GM21360 (cell line): ENCODE measurements at regions not wholly inside any gene's neighbourhood (a gene's known extent, or its start where the extent isn't known, plus 50 kb on each side); places are given as distances from the start of the nearest gene placed in this dataset.

Experiments
- ATAC-seq: cut with Tn5 transposase; IDR thresholded peaks from one replicate; pipeline ENCODE4 v1.9.1; 2021; ENCODE audit warnings: mild to moderate bottlenecking, moderate library complexity; ENCODE audit not compliant: unreplicated experiment

DNA sequence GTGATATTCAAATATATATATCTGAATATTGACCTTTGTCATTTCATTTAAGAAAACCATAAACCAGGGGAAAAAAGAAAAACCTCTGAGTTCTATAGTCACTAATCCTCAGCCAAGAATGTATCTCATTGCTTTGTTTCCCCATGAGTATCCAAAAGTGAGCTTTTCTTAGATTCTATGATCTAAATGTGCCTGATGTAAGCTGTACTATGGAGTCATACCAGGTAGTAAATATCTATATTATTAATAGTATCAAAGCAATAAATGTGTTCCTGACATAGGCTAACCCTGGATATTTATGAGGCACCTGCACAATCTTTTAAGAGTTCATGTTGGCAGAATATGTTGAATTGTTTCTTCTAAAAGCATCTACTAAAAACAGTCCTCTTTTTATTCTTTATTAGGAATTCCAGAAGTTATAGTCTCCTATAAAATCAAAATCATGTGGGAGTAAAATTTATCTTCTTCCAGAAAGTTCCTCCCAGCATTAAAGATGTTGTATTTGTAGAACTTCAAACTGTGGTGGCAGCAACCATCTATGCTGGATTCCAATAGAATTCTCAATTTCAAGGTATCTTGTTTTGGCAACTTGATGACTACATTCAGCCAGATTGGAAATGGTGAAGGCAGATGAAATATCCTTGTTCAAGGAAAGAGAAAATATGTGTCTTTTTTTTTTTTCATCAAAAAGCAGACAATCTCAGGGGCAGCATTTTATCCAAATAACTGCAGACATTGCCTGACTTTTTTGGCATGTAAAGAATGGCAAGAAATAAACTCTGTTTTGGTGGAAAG, 139.7 kb upstream of the RASSF8 start:
- ATAC-seq, result no peak

DNA sequence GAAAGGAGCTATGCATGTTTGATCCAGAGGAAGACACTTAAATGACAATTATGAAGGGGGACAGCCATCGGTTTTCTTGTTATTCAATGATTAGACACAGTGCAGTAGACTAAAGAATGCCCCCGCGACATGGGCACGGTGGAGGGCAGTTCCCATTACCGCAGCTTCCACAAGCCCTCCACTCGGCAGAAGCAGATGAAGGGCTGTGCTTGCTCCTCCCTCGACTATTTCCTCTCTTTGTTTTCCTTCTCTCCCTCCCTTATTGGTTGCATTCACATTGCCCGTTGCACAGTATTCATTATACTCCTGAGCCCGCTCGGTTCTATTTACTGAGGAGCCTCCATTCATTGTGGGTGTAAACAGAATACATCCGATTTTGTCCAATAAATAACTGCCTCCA, 138.8 kb upstream of the RASSF8 start:
- no peak for ATAC-seq

DNA sequence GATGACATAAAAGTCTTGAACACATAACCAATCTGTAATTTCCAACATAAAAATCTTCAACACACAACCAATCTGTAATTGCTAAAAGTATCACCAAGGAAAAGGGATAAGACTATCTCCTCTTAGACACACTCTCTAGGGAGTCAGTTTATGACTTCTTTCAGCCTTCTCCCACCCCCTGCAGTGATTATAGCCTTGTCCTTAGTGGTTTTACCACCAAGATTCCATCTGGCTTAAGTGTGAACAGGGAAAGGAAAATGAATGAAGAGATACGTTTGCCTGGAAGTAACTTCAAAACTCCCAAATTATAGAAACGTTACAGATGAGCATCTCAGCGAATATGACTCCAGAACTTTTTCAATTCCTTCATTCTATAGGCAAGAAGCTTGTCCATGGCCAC, 136.2 kb upstream of the RASSF8 start:
- ATAC-seq, result no peak

DNA sequence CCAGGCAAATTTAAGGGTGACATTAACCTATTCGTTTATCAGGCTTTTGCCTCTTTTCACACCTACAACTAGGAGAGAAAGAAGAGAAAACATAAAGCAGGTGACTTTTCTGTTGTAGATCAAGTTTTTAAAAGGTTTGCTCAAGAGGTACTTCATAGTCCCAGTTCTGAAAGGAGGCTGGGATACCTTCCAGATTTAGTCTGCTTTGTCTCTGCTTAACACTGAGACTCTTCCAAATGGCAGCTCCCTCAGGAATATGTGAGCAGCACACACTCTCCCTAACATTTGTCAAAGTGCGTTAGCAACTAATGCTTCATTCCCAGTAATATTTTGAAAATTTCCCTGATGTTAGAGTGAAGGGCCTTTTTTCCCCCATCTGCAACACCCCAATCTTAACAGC, 133.7 kb upstream of the RASSF8 start:
- ATAC-seq, result no peak

DNA sequence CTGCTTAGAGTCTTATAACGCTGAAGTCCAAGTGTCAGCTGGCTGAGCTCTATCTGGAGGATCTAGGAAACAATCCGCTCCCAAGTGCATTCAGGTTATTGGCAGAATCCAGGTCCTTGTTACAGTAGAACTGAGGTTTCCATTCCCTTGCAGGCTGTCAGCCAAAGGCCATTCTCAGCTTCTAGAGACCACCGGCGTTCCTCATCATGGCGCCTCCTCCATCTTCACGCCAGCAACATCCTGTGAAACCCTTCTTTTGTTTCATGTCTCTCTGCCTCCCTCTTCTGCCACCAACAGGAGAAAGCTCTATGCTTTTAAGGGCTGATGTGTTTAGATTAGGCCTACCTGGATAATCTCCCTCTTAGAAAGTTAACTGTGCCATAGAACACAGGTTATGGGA, 133.0 kb upstream of the RASSF8 start:
- no peak for ATAC-seq

DNA sequence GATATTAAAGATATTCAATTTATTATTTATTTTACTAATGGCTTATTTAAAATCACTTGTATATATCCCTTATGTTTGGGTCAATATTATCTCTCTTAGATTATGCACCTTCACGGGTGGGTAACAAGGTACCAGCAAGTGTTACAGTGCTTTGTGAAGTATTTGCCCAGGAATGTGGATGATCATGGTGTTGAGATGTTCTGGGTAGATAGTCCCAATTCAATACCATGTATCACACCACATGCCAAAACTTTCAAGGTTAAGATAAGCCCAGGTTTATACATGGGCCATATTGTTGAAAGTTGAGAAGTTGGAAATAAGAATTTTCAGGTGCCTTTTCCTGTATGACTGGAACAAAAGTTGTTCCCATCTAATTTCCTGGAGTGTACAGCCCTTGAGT, 131.3 kb upstream of the RASSF8 start:
- no peak for ATAC-seq

DNA sequence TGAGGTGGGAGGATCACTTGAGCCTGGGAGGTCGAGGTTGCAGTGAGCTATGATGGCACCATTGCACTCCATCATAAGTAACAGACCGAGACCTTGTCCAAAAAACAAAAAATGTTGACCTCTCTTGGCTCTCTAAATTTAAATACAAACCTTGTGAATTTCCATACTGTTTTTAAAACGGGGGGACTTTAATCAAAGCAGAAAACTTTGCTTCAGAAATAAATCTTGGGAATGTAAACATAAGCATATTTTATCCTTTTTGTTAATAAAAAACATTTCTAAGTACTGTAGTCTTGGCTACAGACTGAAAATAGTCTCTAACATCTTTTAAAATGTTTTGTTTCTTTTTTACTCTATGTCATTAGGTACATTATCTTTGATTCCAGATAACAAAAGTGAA, 130.7 kb upstream of the RASSF8 start:
- ATAC-seq, result no peak

DNA sequence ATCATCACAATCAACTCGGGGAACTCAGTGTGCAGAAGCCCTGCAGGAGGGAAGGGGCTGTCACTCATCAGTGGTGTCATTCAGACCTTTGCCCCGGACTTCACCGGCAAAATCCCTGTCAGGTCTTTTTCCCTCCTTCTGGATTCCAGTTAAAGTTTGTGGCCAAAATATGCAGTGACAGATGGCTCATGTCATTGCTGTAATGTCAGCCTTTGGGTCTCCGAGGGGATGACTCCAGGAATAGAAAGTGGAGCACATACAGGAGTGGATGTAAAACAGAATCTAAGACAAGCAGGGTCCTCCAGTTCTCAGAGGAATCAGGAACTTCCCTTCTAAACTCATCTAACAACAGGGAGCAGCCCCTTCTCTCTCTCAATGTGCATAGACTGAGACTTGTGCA, 130.3 kb upstream of the RASSF8 start:
- no peak for ATAC-seq

DNA sequence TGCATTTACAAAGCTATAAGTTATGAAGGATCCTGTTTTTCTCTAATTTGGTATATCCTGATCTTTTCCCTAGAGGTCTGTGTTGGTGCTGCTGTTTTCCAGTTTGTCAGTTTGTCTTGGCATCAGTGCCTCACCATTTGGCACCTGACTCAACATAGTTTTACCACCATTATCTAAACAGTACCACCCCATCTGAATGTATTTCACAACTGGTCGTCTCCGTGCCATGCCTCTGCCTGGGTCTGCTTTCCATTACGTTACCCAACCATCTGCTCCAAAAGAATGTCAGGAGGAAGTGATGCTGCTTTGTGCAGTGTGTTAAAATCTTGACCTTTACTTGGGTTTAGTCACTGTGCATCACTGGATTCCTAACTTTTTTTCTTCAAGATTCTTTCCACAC, 129.3 kb upstream of the RASSF8 start:
- no peak for ATAC-seq

DNA sequence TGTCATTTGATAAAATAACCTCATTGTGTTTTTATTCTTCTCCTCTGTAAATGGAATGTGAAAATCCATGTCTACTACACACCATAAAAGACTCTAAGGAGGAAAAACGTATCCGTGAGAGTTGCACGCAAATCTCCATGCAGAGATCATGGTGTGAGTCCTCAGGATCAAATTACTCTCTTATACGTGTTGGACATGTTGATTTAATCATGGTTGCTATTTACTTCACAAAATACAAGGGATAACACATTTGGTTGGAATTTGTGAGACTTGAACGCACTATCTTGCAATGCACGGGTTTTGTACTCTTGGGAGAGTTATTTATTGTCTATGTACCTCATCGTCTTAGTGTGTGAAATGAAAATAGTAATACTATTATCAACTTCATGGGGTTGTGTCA, 128.0 kb upstream of the RASSF8 start:
- no peak for ATAC-seq

DNA sequence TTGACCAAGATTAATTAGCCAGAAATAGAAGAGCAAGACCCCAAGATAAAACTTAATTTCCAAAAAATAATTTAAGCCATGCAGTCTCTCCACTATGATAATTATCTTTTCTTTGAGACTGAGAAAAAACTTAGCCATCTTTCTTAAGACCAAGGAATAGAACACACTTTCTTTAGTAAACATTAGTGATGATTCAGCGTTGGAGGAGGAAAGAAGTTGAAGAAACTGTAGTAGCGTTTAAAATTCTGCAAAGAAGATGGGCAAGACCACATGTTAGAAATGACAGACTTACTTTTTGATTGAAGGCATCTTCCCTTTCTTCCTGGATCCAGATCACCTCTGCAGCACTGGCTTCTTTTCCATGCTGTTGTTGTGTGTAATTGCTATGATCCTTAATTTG, 124.8 kb upstream of the RASSF8 start:
- ATAC-seq, result no peak

DNA sequence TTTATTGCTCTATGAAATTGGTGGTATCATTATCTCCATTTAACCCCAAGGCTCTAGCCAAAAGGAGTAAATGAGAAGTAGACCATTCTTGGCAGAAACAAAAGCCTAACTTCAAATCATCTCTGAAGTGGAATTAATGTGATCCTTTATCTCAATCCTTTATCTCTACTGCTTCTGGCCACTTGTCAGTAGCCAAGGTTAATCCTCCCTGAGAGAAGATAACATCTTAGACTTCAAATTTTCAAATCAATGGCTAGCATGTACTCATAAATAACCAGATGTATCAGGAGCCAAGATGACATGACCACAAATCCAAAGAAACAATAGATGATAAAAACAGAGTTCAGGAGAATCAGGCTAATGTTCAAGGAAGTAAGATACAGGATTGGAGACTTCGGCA, 123.1 kb upstream of the RASSF8 start:
- no peak for ATAC-seq

DNA sequence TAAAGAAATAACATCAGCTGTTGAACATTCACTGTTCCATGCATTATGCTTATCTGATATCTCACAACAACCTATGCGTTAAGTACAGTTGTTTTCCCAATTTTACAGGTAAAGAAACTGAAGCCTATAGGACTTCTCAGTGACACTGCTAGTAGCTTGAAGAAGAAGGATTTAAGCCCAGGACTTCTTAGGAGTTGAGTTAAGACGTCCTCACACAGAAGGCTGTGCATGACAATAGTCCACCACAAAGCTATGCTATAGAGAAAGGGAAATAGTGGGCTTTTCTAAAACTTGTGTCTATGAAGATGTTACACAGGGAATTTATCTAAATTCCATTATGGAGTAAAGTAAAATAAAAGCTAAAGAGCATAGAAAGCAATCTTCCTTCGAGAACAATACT, 120.5 kb upstream of the RASSF8 start:
- ATAC-seq, result no peak

DNA sequence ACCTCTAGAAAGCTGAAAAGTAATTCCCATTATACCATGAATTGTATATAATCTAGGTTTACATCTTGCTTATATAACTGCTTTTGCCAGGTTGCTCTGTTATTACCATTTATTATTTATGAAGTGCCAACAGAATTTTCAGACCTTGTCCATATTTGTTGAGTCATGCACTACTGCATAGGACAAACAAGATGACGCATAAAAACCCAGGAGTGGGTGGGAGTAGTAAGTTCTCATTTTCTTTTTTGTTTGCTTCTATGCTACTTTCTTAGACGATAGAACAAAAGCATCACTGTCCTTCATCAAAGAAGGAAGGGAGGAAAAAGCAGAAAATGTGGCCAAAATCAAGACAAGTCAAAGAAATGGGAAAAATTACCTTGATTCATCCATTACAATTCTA, 119.0 kb upstream of the RASSF8 start:
- ATAC-seq, result no peak

DNA sequence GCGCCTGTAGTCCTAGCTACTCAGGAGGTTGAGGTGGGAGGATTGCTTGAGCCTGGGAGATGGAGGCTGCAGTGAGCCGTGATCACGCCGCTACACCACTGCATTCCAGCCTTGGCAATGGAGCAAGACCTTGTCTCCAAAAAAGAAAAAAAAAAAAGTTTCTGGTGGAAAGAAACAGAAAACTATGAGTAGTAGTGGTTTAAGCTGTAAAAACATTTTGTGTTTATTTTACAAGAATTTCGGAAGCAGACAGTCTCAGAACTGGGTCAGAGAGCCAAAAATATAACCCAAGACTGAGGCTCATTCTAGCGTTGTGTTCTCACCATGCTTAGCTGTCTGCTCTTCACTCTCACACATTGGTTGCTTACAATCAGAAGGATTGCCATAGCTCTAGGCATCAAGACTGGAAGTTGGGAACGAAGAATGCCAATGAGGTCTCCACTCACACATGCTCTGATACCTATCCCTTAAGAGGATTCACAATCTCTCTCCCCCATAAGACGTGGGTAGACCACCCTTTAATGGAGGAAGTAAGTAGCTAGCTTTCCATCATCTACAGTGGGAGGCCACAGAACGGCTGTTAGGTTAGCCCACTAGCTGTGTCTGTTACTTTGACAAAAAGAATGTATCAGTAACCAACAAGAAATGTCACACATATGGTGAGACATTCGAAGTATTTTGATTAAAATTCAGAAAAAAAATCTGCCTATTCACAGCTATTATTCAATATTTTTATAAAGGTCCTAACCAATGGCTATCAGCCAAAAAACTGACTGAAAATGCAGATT, 117.6 kb upstream of the RASSF8 start:
- ATAC-seq, result no peak

DNA sequence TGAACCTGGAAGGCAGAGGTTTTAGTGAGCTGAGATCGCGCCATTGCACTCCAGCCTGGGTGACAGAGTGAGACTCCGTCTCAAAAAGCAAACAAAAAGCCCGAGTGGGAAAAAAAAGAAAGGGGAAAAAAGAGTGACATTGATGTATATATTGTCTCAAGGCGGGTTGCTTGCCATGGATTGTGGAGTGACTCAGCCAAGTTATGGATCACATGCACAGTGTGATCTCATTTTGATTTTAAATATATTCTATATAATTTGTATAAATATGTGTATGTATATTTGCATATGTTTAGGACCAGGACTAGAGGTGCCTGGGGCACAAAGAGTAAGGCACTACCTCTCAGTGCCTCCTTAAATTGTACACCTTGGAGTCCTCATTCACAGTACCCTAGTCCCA, 116.2 kb upstream of the RASSF8 start:
- ATAC-seq, result no peak

DNA sequence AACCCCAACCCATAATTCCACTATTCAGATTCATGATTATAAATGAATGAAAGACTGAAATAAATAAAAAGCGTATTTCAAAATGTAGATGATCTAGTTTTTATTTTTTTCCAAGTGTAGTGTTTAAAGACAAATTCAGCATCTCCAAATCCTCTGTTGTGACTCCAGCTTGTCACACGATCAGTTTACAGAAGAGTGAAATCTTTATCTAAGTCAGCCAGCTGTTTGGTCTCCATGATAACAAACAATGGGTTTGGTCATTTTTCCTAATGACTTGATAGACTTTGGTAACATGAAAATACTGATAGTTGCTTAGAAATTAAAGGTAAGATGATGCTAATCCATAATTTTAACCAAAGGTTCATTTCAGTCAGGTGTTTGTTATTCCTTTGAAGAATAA, 114.5 kb upstream of the RASSF8 start:
- ATAC-seq, result no peak

DNA sequence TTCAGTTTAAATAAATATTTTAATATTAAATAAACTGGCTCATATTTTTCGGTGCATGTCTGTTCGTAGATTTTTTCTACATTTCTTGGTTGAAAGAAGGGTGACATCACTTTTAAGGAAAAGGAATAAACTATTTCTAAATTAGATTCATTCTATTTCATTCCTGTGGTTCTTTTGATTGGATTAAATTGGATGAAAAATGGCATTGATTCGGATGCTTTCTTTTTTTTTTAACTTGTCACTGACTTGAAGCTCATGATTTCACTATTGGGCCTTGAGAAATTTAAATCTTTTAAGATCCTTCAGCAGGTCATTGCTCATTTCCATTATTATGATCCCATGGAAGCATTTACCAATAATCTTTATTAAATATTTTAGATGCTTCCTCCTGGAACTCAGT, 113.1 kb upstream of the RASSF8 start:
- ATAC-seq, result no peak

DNA sequence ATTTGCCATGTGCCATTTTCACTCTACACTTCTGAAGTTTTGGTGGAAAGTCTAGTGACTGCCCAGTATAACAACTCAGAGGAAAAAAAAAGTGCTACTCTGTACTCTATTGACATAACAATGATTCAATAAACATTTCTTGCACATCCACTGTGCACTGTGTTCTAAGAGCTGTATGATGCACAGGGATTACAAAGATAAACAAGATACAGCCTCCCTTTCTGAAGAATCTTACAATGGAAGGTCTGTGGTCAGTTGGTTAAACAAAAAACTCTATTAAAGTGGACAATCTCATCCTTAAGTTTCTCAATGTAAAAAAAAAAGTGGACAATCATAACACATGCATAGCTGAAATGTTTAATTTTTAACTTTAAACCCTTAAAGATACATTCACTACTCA, 105.7 kb upstream of the RASSF8 start:
- no peak for ATAC-seq

DNA sequence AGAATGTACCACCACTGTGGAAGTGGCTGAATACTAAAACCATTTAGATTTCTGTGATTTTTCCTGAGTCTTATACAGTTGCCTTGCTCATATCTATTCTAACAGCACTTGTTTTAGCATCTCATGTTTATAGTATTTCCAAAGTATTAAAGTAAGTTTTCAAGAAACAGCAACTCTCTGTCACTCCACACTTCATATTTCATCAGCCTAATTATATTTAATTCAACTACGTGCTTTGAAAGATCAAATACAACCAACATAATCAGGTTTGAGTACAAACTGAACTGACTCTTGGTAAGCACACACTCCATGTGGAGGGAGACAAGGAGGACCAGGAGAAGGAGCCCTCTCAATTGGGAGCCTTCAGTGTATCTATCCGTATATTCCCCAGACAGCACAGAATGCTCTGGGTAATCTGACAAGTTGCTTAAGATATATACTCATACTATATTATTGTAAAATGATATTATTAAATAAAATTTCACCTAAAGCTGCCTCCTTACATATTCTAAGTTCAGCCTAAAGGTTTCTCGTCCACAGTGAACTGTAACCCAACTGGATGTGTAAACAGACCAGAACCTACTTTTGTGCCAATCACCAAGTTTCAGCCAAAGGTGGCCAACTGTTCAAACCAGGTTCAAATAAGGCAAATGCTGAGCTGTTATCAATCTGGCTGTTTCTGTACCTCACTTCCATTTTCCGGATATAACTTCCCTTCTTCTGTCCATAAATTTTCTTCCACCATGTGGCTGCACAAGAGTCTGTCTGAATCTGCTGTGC, 105.0 kb upstream of the RASSF8 start:
- ATAC-seq, result no peak

DNA sequence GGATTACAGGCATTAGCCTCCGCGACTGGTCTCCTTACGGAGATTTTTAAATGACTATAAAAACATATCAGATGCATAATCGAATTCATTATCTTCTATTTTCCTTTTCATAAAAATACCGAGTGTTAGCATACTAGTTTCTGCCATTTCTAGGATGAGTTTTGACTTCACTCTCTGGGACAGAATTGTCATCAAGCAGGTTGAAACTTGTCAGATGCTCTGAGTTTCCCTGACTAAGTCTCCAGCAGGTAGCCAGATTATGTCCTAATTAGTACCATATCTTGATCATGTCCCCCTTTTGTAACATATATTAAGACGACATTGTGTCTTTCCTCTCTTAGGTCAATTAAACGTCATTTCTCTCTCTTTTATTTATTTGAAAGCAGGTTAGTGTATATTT, 103.5 kb upstream of the RASSF8 start:
- ATAC-seq, result no peak

DNA sequence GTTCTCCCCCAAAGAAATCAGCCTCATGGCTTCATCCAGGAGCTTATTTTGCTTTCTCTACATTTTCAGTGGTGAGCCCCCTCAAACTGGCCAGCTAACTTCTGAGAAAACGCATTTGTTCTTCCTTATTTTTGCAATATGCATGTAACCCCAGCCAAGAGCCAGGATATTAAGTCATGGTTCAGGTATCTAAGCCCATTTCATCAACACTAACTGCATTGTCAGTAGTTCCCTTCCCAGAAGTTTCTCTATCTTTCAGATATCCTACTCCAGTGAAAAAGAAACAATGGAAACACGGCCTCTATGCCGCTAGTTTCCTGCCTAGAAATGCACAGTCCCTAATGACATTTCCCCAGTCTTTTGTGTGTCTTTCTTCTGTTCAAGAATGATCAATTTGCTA, 102.8 kb upstream of the RASSF8 start:
- no peak for ATAC-seq
